C1 segment of cervical spinal cord (tissue), 14 donors: ENCODE measurements at regions not wholly inside any gene's neighbourhood (a gene's known extent, or its start where the extent isn't known, plus 50 kb on each side); places are given as distances from the start of the nearest gene placed in this dataset.

Experiments
- DNase-seq, 14 donors: peaks; one replicate each; lab custom pipeline; 2025; lab: John Stamatoyannopoulos, UW

GRCh38 chr16:54443839-54444238 is 157.3 kb upstream of the IRX3 start:
- no peak for DNase-seq

- DNase-seq, result no peak
Measured at GRCh38 chr16:54443352-54443751, 156.8 kb upstream of the IRX3 start.

- no peak for DNase-seq
Measured at GRCh38 chr16:54442864-54443263, 156.3 kb upstream of the IRX3 start.

- no peak for DNase-seq
Measured at GRCh38 chr16:54438469-54438868, 151.9 kb upstream of the IRX3 start.

GRCh38 chr16:54437921-54438320 is 151.3 kb upstream of the IRX3 start:
- no peak for DNase-seq

GRCh38 chr16:54437401-54437800 is 150.8 kb upstream of the IRX3 start:
- no peak for DNase-seq

- DNase-seq, result no peak
Measured at GRCh38 chr16:54436346-54436745, 149.8 kb upstream of the IRX3 start.

- DNase-seq, result no peak
Measured at GRCh38 chr16:54434859-54435258, 148.3 kb upstream of the IRX3 start.

- no peak for DNase-seq
Measured at GRCh38 chr16:54432897-54433229, 146.3 kb upstream of the IRX3 start.

GRCh38 chr16:54431997-54432896 is 145.7 kb upstream of the IRX3 start:
- peak in 5 of 14 donors; percentile 4 to 31 (median 10) for DNase-seq

- DNase-seq, result no peak
Measured at GRCh38 chr16:54431041-54431996, 144.7 kb upstream of the IRX3 start.

- no peak for DNase-seq
Measured at GRCh38 chr16:54430491-54431030, 144.0 kb upstream of the IRX3 start.

GRCh38 chr16:54429029-54429428 is 142.4 kb upstream of the IRX3 start:
- DNase-seq, result no peak

GRCh38 chr16:54426553-54426849 is 139.9 kb upstream of the IRX3 start:
- DNase-seq, result no peak

GRCh38 chr16:54425681-54426552 is 139.3 kb upstream of the IRX3 start:
- peak in 1 of 14 donors; percentile 32 for DNase-seq

GRCh38 chr16:54425068-54425467 is 138.5 kb upstream of the IRX3 start:
- no peak for DNase-seq

- DNase-seq, result no peak
Measured at GRCh38 chr16:54424043-54424451, 137.5 kb upstream of the IRX3 start.

- DNase-seq, result no peak
Measured at GRCh38 chr16:54422569-54422978, 136.0 kb upstream of the IRX3 start.

GRCh38 chr16:54422159-54422558 is 135.6 kb upstream of the IRX3 start:
- no peak for DNase-seq

GRCh38 chr16:54421220-54421619 is 134.6 kb upstream of the IRX3 start:
- DNase-seq, result no peak

GRCh38 chr16:54418903-54419302 is 132.3 kb upstream of the IRX3 start:
- no peak for DNase-seq
